Mesendoderm (in vitro differentiated cells): ENCODE measurements at regions not wholly inside any gene's neighbourhood (a gene's known extent, or its start where the extent isn't known, plus 50 kb on each side); places are given as distances from the start of the nearest gene placed in this dataset.

Experiments
- DNase-seq: peaks from one replicate; pipeline ENCODE4 v3.0.0; 2013
- H2AK5ac ChIP-seq: 2 replicates; pipeline ENCODE4 v1.6.1; 2013; ENCODE audit warnings: low read length, inconsistent platforms
- H2BK120ac ChIP-seq: 2 replicates; pipeline ENCODE4 v1.6.1; 2013; ENCODE audit warnings: low read depth, mild to moderate bottlenecking, low read length, moderate library complexity, mixed read lengths
- H2BK15ac ChIP-seq: replicated peaks from 2 replicates; pipeline ENCODE4 v1.6.1; 2013; ENCODE audit warnings: low read depth, mild to moderate bottlenecking, moderate library complexity
- H2BK5ac ChIP-seq: 2 replicates; pipeline ENCODE4 v1.6.1; 2013; ENCODE audit warnings: low read length, inconsistent platforms
- H3K18ac ChIP-seq: 2 replicates; pipeline ENCODE4 v1.6.1; 2013; ENCODE audit warnings: mild to moderate bottlenecking, low read length, mixed read lengths
- H3K23ac ChIP-seq: one replicate; pipeline ENCODE4 v1.6.1; 2013; ENCODE audit warnings: low read length
- H3K27ac ChIP-seq: 2 replicates; pipeline ENCODE4 v1.5.1; 2013; ENCODE audit warnings: low read depth, mild to moderate bottlenecking, inconsistent platforms, low read length, moderate library complexity
- H3K27me3 ChIP-seq: 2 replicates; pipeline ENCODE4 v1.6.1; 2013; ENCODE audit warnings: low read length, control low read depth, mild to moderate bottlenecking, inconsistent platforms; ENCODE audit not compliant: insufficient read depth, poor library complexity
- H3K36me3 ChIP-seq: 2 replicates; pipeline ENCODE4 v1.6.1; 2013; ENCODE audit warnings: low read length, inconsistent platforms; ENCODE audit not compliant: control insufficient read depth, insufficient read depth
- H3K4ac ChIP-seq: one replicate; pipeline ENCODE4 v1.6.1; 2013; ENCODE audit warnings: low read depth, mild to moderate bottlenecking, low read length, moderate library complexity
- H3K4me1 ChIP-seq: 2 replicates; pipeline ENCODE4 v1.6.1; 2013; ENCODE audit warnings: low read depth, low read length, inconsistent platforms; ENCODE audit not compliant: control insufficient read depth
- H3K4me2 ChIP-seq: 2 replicates; pipeline ENCODE4 v1.6.1; 2013; ENCODE audit warnings: low read length
- H3K4me3 ChIP-seq: 2 replicates; pipeline ENCODE4 v1.5.1; 2013; ENCODE audit warnings: mild to moderate bottlenecking, low read length
- H3K56ac ChIP-seq: one replicate; pipeline ENCODE4 v1.6.1; 2013; ENCODE audit warnings: low read length
- H3K79me1 ChIP-seq: 2 replicates; pipeline ENCODE4 v1.6.1; 2013; ENCODE audit warnings: low read length, inconsistent platforms
- H3K79me2 ChIP-seq: 2 replicates; pipeline ENCODE4 v1.6.1; 2013; ENCODE audit warnings: mild to moderate bottlenecking, low read length; ENCODE audit not compliant: control insufficient read depth, insufficient read depth
- H3K9ac ChIP-seq: 2 replicates; pipeline ENCODE4 v1.6.1; 2013; ENCODE audit warnings: low read length, inconsistent platforms
- H4K5ac ChIP-seq: one replicate; pipeline ENCODE4 v1.6.1; 2013; ENCODE audit warnings: low read length
- H4K8ac ChIP-seq: one replicate; pipeline ENCODE4 v1.6.1; 2013; ENCODE audit warnings: low read depth, mild to moderate bottlenecking, control low read depth, low read length, moderate library complexity
- WGBS: extraction: QIAGEN DNeasy Blood & Tissue Kit; methylation state at CpG from one replicate; pipeline ENCODE4 v1.1.7; 2013; ENCODE audit warnings: low lambda C conversion rate, missing lambda C conversion rate; ENCODE audit not compliant: insufficient coverage; ENCODE audit errors: extremely low coverage; 5-methylcytosine and 5-hydroxymethylcytosine counted together

GRCh38 chr7:20520530-20520929 lies 94.9 kb upstream of the ABCB5 start:
- H3K4me1 ChIP-seq: no peaks in the 10 kb centered on the region
- no peak overlapping the region for H3K4me2 ChIP-seq
- no peak overlapping the region for H3K27ac ChIP-seq
- no peak overlapping the region for H2BK120ac ChIP-seq
- WGBS: no CpG with 5 or more reads among the region's 4 CpGs
- H3K18ac ChIP-seq: no peak overlapping the region
- no peak overlapping the region for H2BK5ac ChIP-seq
- H3K56ac ChIP-seq: no peak overlapping the region
- H3K79me1 ChIP-seq: no peaks in the 10 kb centered on the region
- H3K79me2 ChIP-seq: no peaks in the 10 kb centered on the region
- no peak overlapping the region for H4K8ac ChIP-seq
- no peaks in the 10 kb centered on the region for H3K36me3 ChIP-seq
- no peak overlapping the region for H4K5ac ChIP-seq
- H2AK5ac ChIP-seq: no peak overlapping the region
- DNase-seq: no peak
- no peaks in the 10 kb centered on the region for H3K27me3 ChIP-seq
- no peak overlapping the region for H3K23ac ChIP-seq
- no peak overlapping the region for H3K4me3 ChIP-seq
- no peak overlapping the region for H3K4ac ChIP-seq
- H3K9ac ChIP-seq: no peak overlapping the region
- no peak overlapping the region for H2BK15ac ChIP-seq

- H3K36me3 ChIP-seq: no peaks in the 10 kb centered on the region
- no CpG with 5 or more reads among the region's 1 CpG for whole genome bisulfite sequencing
- no peak overlapping the region for H3K4me3 ChIP-seq
- H2AK5ac ChIP-seq: no peak overlapping the region
- no peak for DNase-seq
- H3K27ac ChIP-seq: no peak overlapping the region
- no peak overlapping the region for H3K4me2 ChIP-seq
- H3K79me1 ChIP-seq: no peaks in the 10 kb centered on the region
- H4K8ac ChIP-seq: no peak overlapping the region
- no peaks in the 10 kb centered on the region for H3K79me2 ChIP-seq
- no peak overlapping the region for H3K18ac ChIP-seq
- H3K23ac ChIP-seq: no peak overlapping the region
- H4K5ac ChIP-seq: no peak overlapping the region
- H2BK120ac ChIP-seq: no peak overlapping the region
- no peaks in the 10 kb centered on the region for H3K27me3 ChIP-seq
- H3K9ac ChIP-seq: no peak overlapping the region
- H2BK5ac ChIP-seq: no peak overlapping the region
- no peak overlapping the region for H3K56ac ChIP-seq
- H3K4me1 ChIP-seq: no peaks in the 10 kb centered on the region
- no peak overlapping the region for H2BK15ac ChIP-seq
- H3K4ac ChIP-seq: no peak overlapping the region
Measured at GRCh38 chr7:20521243-20521642, 94.2 kb upstream of the ABCB5 start.

- H3K18ac ChIP-seq: no peak overlapping the region
- H3K9ac ChIP-seq: no peak overlapping the region
- no CpG with 5 or more reads among the region's 2 CpGs for WGBS
- no peaks in the 10 kb centered on the region for H3K36me3 ChIP-seq
- no peak overlapping the region for H2BK5ac ChIP-seq
- no peak overlapping the region for H3K27ac ChIP-seq
- no peaks in the 10 kb centered on the region for H3K79me2 ChIP-seq
- H4K5ac ChIP-seq: no peak overlapping the region
- no peak for DNase-seq
- H3K4me2 ChIP-seq: no peak overlapping the region
- H4K8ac ChIP-seq: no peak overlapping the region
- no peak overlapping the region for H3K56ac ChIP-seq
- no peak overlapping the region for H2BK15ac ChIP-seq
- no peaks in the 10 kb centered on the region for H3K4me1 ChIP-seq
- H3K23ac ChIP-seq: no peak overlapping the region
- H3K4me3 ChIP-seq: no peak overlapping the region
- no peak overlapping the region for H2AK5ac ChIP-seq
- no peak overlapping the region for H3K4ac ChIP-seq
- no peak overlapping the region for H2BK120ac ChIP-seq
- no peaks in the 10 kb centered on the region for H3K79me1 ChIP-seq
- no peaks in the 10 kb centered on the region for H3K27me3 ChIP-seq
Measured at GRCh38 chr7:20529260-20529659, 86.2 kb upstream of the ABCB5 start.

- Histone ChIP-seq H2BK15ac (no peak overlapping the region), H3K9ac (no peak overlapping the region), H3K4ac (no peak overlapping the region), H3K79me1 (no peaks in the 10 kb centered on the region), H4K8ac (no peak overlapping the region), H2AK5ac (no peak overlapping the region), H3K27ac (no peak overlapping the region), H3K56ac (no peak overlapping the region), H3K4me3 (no peak overlapping the region), H3K18ac (no peak overlapping the region), H2BK5ac (no peak overlapping the region), H3K23ac (no peak overlapping the region), H3K79me2 (no peaks in the 10 kb centered on the region), H3K27me3 (no peaks in the 10 kb centered on the region), H2BK120ac (no peak overlapping the region), H3K4me1 (no peaks in the 10 kb centered on the region), H3K36me3 (no peaks in the 10 kb centered on the region), H3K4me2 (no peak overlapping the region), H4K5ac (no peak overlapping the region)
- DNase-seq: no peak
- WGBS: no CpG with 5 or more reads among the region's 5 CpGs
Measured at GRCh38 chr7:20532890-20533289, 82.6 kb upstream of the ABCB5 start.

GRCh38 chr7:20534543-20534942 lies 80.9 kb upstream of the ABCB5 start:
- no peak overlapping the region for H3K27ac ChIP-seq
- no peak overlapping the region for H4K5ac ChIP-seq
- H3K4me2 ChIP-seq: no peak overlapping the region
- no peak overlapping the region for H2BK15ac ChIP-seq
- H3K27me3 ChIP-seq: no peaks in the 10 kb centered on the region
- H3K79me2 ChIP-seq: no peaks in the 10 kb centered on the region
- H3K23ac ChIP-seq: no peak overlapping the region
- H3K36me3 ChIP-seq: no peaks in the 10 kb centered on the region
- H3K9ac ChIP-seq: no peak overlapping the region
- H2AK5ac ChIP-seq: no peak overlapping the region
- no peak overlapping the region for H3K4ac ChIP-seq
- no peak overlapping the region for H3K18ac ChIP-seq
- H4K8ac ChIP-seq: no peak overlapping the region
- no peak overlapping the region for H3K56ac ChIP-seq
- no peak overlapping the region for H3K4me3 ChIP-seq
- no peak overlapping the region for H2BK120ac ChIP-seq
- H2BK5ac ChIP-seq: no peak overlapping the region
- DNase-seq: no peak
- H3K79me1 ChIP-seq: no peaks in the 10 kb centered on the region
- no peaks in the 10 kb centered on the region for H3K4me1 ChIP-seq

- Histone ChIP-seq H3K4me2 (no peak overlapping the region), H3K79me2 (no peaks in the 10 kb centered on the region), H3K27me3 (no peaks in the 10 kb centered on the region), H3K36me3 (no peaks in the 10 kb centered on the region), H3K4ac (no peak overlapping the region), H3K79me1 (no peaks in the 10 kb centered on the region), H2BK5ac (no peak overlapping the region), H2AK5ac (no peak overlapping the region), H3K56ac (no peak overlapping the region), H2BK15ac (no peak overlapping the region), H3K9ac (no peak overlapping the region), H3K23ac (no peak overlapping the region), H3K27ac (no peak overlapping the region), H3K4me1 (no peaks in the 10 kb centered on the region), H4K8ac (no peak overlapping the region), H2BK120ac (no peak overlapping the region), H3K4me3 (no peak overlapping the region), H3K18ac (peak overlapping the region; percentile 5), H4K5ac (no peak overlapping the region)
- no peak for DNase-seq
- WGBS: no CpG with 5 or more reads among the region's 3 CpGs
Measured at GRCh38 chr7:20535541-20535940, 79.9 kb upstream of the ABCB5 start.
